ENCODE measurements at regions not wholly inside any gene's neighbourhood (a gene's known extent, or its start where the extent isn't known, plus 50 kb on each side); places are given as distances from the start of the nearest gene placed in this dataset.

GRCh38 chr13:40377783-40378182, 288.7 kb downstream of the FOXO1 start:
- Histone ChIP-seq H3K9me2 (ENCODE audit: low read depth, low read length) (no peaks in the 10 kb centered on the region), H3K36me3 (ENCODE audit: insufficient read depth, low read length) (no peaks in the 10 kb centered on the region), H3K27ac (ENCODE audit: low read depth, low read length, poor library complexity, severe bottlenecking) (no peak overlapping the region), H3K4me2 (ENCODE audit: low read length) (no peak overlapping the region), H3K4me3 (ENCODE audit: low read depth, low read length, poor library complexity, severe bottlenecking) (no peak overlapping the region), H4K20me1 (ENCODE audit: insufficient read depth, low read length) (no peaks in the 10 kb centered on the region), H3K27me3 (ENCODE audit: insufficient read depth, low read length) (no peaks in the 10 kb centered on the region), H3K9me3 (ENCODE audit: low read length) (no peaks in the 10 kb centered on the region), H3F3A (ENCODE audit: insufficient read depth, low read length) (no peaks in the 10 kb centered on the region; the same call in 1 of the 2 replicates), H3K9ac (ENCODE audit: low read length) (no peak overlapping the region), H3K4me1 (ENCODE audit: insufficient read depth, low read length, severe bottlenecking) (peaks cover 19% of the 10 kb centered on the region), H3K79me2 (ENCODE audit: insufficient read depth, low read length) (no peaks in the 10 kb centered on the region), H2AFZ (ENCODE audit: low read length) (no peak overlapping the region)
- TF ChIP-seq CTCF (IDR thresholded peaks at IDR 0.05; ENCODE audit: low read length) (no peak), EZH2 (IDR thresholded peaks at IDR 0.05; ENCODE audit: borderline replicate concordance, low read length) (no peak)

GRCh38 chr13:40379196-40379595, 287.2 kb downstream of the FOXO1 start:
- no peaks in the 10 kb centered on the region for H3K79me2 ChIP-seq (ENCODE audit: insufficient read depth, low read length)
- no peak overlapping the region for H2AFZ ChIP-seq (ENCODE audit: low read length)
- H3K27ac ChIP-seq (ENCODE audit: low read depth, low read length, poor library complexity, severe bottlenecking) = no peak overlapping the region
- TF ChIP-seq EZH2 (IDR thresholded peaks at IDR 0.05; ENCODE audit: borderline replicate concordance, low read length) = no peak
- TF ChIP-seq CTCF (IDR thresholded peaks at IDR 0.05; ENCODE audit: low read length) = no peak
- H3K36me3 ChIP-seq (ENCODE audit: insufficient read depth, low read length) = no peaks in the 10 kb centered on the region
- no peak overlapping the region for H3K9ac ChIP-seq (ENCODE audit: low read length)
- peaks cover 31% of the 10 kb centered on the region for H3K4me1 ChIP-seq (ENCODE audit: insufficient read depth, low read length, severe bottlenecking)
- H3K9me3 ChIP-seq (ENCODE audit: low read length) = no peaks in the 10 kb centered on the region
- H3K9me2 ChIP-seq (ENCODE audit: low read depth, low read length) = no peaks in the 10 kb centered on the region
- H3K27me3 ChIP-seq (ENCODE audit: insufficient read depth, low read length) = no peaks in the 10 kb centered on the region
- no peak overlapping the region for H3K4me2 ChIP-seq (ENCODE audit: low read length)
- no peaks in the 10 kb centered on the region; the same call in 1 of the 2 replicates for H3F3A ChIP-seq (ENCODE audit: insufficient read depth, low read length)
- no peak overlapping the region for H3K4me3 ChIP-seq (ENCODE audit: low read depth, low read length, poor library complexity, severe bottlenecking)
- H4K20me1 ChIP-seq (ENCODE audit: insufficient read depth, low read length) = no peaks in the 10 kb centered on the region

DNA sequence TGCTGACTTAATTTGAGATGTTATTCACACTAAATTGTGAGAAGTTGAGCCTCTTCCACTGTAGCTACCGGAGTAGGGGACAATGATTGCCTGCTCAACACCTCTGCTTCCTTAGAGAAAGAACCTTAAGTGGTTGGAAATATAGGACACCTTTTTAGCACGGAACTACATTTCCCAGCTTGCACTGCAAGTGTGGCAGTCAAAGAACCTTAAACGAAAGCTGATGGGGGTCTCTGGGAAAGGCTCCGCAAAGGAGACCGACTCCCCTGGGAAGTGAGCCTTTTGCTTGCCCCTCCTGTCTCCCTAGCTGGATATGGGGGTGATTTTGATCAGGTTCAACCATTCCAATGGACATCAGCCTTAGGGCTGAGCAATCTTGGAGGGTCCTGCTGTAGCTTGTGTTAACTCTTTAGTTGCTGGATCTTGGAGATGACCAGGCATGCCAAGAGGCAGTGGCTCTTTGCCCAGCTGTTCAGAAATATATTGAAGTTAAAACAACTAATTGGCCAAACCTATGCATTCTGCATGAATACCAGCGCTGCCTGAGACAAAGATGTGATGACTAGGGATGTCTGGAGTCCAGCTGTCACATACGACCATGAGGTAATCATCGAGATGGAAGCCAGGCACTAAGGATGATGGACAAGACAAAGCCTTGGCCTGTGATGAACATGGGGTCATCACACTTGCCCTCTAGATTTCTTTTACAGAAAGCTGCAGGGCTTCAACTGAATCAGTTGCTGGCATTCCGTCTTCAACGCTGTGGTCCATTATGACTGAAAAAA, 286.5 kb downstream of the FOXO1 start:
- no peaks in the 10 kb centered on the region for H4K20me1 ChIP-seq (ENCODE audit: insufficient read depth, low read length)
- no peak overlapping the region for H3K9ac ChIP-seq (ENCODE audit: low read length)
- no peaks in the 10 kb centered on the region for H3K36me3 ChIP-seq (ENCODE audit: insufficient read depth, low read length)
- H3F3A ChIP-seq (ENCODE audit: insufficient read depth, low read length) = no peaks in the 10 kb centered on the region; the same call in 1 of the 2 replicates
- TF ChIP-seq EZH2 (IDR thresholded peaks at IDR 0.05; ENCODE audit: borderline replicate concordance, low read length) = no peak
- TF ChIP-seq CTCF (IDR thresholded peaks at IDR 0.05; ENCODE audit: low read length) = no peak
- no peaks in the 10 kb centered on the region for H3K9me3 ChIP-seq (ENCODE audit: low read length)
- H3K9me2 ChIP-seq (ENCODE audit: low read depth, low read length) = no peaks in the 10 kb centered on the region
- peaks cover 31% of the 10 kb centered on the region for H3K4me1 ChIP-seq (ENCODE audit: insufficient read depth, low read length, severe bottlenecking)
- H2AFZ ChIP-seq (ENCODE audit: low read length) = no peak overlapping the region
- no peaks in the 10 kb centered on the region for H3K79me2 ChIP-seq (ENCODE audit: insufficient read depth, low read length)
- H3K4me2 ChIP-seq (ENCODE audit: low read length) = no peak overlapping the region
- H3K4me3 ChIP-seq (ENCODE audit: low read depth, low read length, poor library complexity, severe bottlenecking) = no peak overlapping the region
- H3K27me3 ChIP-seq (ENCODE audit: insufficient read depth, low read length) = no peaks in the 10 kb centered on the region
- no peak overlapping the region for H3K27ac ChIP-seq (ENCODE audit: low read depth, low read length, poor library complexity, severe bottlenecking)
